WERI-Rb-1 (cell line): ENCODE measurements at regions not wholly inside any gene's neighbourhood (a gene's known extent, or its start where the extent isn't known, plus 50 kb on each side); places are given as distances from the start of the nearest gene placed in this dataset.

Experiments
- DNase-seq: peaks from one replicate; pipeline ENCODE4 v3.0.0-alpha.2; 2020
- H3K27ac ChIP-seq: fragments of 250-450 bp; sonication (Bioruptor Pico); 2 replicates; pipeline ENCODE4 v1.5.1; 2020; ENCODE audit warnings: mild to moderate bottlenecking, moderate library complexity
- H3K27me3 ChIP-seq: fragments of 250-450 bp; sonication (Bioruptor Pico); 2 replicates; pipeline ENCODE4 v1.5.1; 2021; ENCODE audit warnings: mild to moderate bottlenecking, low read depth, moderate library complexity; ENCODE audit not compliant: insufficient read depth, severe bottlenecking
- H3K36me3 ChIP-seq: fragments of 250-450 bp; sonication (Bioruptor Pico); 2 replicates; pipeline ENCODE4 v1.5.1; 2020; ENCODE audit warnings: mild to moderate bottlenecking, moderate library complexity
- H3K4me3 ChIP-seq: 2 replicates; pipeline ENCODE4 v1.5.1; 2011; ENCODE audit warnings: low read depth, mild to moderate bottlenecking, control low read depth, low read length
- H3K9me3 ChIP-seq: fragments of 250-450 bp; sonication (Bioruptor Pico); 2 replicates; pipeline ENCODE4 v1.5.1; 2021; ENCODE audit warnings: mild to moderate bottlenecking, moderate library complexity; ENCODE audit not compliant: severe bottlenecking
- TF ChIP-seq, protein P1 (sequence below): IDR thresholded peaks from 2 replicates; pipeline ENCODE4 v1.5.1; 2011; ENCODE audit warnings: low read depth, mild to moderate bottlenecking, control low read depth, inconsistent platforms, low read length

GRCh38 chr2:138974651-138975050 is 194.5 kb upstream of the NXPH2 start:
- TF ChIP-seq, protein P1, sequence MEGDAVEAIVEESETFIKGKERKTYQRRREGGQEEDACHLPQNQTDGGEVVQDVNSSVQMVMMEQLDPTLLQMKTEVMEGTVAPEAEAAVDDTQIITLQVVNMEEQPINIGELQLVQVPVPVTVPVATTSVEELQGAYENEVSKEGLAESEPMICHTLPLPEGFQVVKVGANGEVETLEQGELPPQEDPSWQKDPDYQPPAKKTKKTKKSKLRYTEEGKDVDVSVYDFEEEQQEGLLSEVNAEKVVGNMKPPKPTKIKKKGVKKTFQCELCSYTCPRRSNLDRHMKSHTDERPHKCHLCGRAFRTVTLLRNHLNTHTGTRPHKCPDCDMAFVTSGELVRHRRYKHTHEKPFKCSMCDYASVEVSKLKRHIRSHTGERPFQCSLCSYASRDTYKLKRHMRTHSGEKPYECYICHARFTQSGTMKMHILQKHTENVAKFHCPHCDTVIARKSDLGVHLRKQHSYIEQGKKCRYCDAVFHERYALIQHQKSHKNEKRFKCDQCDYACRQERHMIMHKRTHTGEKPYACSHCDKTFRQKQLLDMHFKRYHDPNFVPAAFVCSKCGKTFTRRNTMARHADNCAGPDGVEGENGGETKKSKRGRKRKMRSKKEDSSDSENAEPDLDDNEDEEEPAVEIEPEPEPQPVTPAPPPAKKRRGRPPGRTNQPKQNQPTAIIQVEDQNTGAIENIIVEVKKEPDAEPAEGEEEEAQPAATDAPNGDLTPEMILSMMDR, result no peak
- Histone ChIP-seq H3K4me3 (no peak overlapping the region), H3K27ac (no peak overlapping the region), H3K27me3 (no peaks in the 10 kb centered on the region), H3K36me3 (no peaks in the 10 kb centered on the region), H3K9me3 (peaks cover 3% of the 10 kb centered on the region)
- DNase-seq, result no peak

DNA sequence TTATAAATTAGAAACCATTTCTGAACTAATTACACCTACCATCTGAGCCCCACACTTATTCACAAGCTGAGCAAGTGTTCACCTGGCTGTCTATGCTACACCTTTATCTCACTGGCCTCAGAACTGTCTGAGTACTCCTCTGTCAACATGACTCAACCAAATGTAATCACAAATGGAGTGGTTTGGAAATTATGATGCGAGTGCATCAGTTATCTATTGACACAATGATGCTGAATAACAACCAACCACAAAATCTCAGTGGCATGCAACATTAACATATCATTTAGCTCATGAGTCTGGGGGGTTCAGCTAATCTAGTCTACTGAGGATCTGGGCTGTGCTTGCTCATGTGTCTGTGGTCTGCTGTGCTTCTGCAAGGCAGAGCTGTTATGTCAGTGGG is 184.2 kb upstream of the NXPH2 start:
- Histone ChIP-seq H3K36me3 (no peaks in the 10 kb centered on the region), H3K27ac (no peak overlapping the region), H3K4me3 (no peak overlapping the region), H3K27me3 (no peaks in the 10 kb centered on the region), H3K9me3 (no peaks in the 10 kb centered on the region)
- DNase-seq, result no peak
- TF ChIP-seq, protein P1, result no peak

GRCh38 chr2:138962686-138963085 is 182.5 kb upstream of the NXPH2 start:
- H3K27ac ChIP-seq, result no peak overlapping the region
- TF ChIP-seq, protein P1, result no peak
- no peak for DNase-seq
- no peaks in the 10 kb centered on the region for H3K27me3 ChIP-seq
- H3K4me3 ChIP-seq, result no peak overlapping the region
- H3K36me3 ChIP-seq, result no peaks in the 10 kb centered on the region
- no peaks in the 10 kb centered on the region for H3K9me3 ChIP-seq

DNA sequence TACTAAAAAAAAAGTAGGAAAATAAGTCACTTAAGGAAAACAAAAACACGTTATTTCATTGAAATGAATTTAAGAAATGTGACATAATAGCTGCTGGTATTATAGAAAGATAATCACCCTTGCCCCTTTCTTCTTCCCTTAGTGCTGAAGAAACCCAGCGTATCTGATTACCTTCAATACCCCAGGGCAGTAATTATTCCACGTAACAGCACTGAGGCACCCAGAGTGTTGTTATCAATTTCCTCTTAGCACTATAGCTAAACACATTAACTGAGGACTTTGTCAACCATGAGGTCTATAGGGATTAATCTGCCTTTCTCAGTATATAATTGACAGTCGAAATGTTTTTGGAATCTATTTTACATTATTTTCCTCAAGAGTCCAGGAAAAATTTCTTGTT is 180.0 kb upstream of the NXPH2 start:
- Histone ChIP-seq H3K27ac (no peak overlapping the region), H3K36me3 (no peaks in the 10 kb centered on the region), H3K9me3 (no peaks in the 10 kb centered on the region), H3K27me3 (no peaks in the 10 kb centered on the region), H3K4me3 (no peak overlapping the region)
- no peak for DNase-seq
- TF ChIP-seq, protein P1, result no peak

- DNase-seq, result peak; percentile 73
Observed at GRCh38 chr2:138959031-138959430, 178.8 kb upstream of the NXPH2 start.

DNA sequence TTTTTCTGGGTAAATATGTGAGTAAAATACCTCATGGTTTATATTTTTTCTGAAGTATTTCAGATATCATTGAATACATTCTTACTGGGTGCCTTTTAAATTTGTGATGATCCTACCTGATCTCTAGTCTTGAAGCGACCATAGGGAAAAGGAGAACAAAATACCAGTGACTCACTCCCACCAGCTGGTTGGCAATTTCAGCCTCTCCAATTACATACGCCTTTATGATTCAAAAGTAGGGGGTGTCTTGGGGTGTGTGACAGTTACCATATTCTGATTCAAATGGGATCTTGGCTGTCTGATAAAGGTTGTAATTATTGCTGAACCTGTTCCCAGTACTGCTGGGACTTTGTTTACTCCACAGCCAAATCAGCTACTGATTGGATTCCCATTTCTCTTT is 175.9 kb upstream of the NXPH2 start:
- no peak for DNase-seq
- no peak overlapping the region for H3K4me3 ChIP-seq
- H3K36me3 ChIP-seq, result no peaks in the 10 kb centered on the region
- no peaks in the 10 kb centered on the region for H3K27me3 ChIP-seq
- no peaks in the 10 kb centered on the region for H3K9me3 ChIP-seq
- TF ChIP-seq, protein P1, result no peak
- no peak overlapping the region for H3K27ac ChIP-seq

More at GRCh38 chr2:138959031-138959430, 178.8 kb upstream of the NXPH2 start:
- Histone ChIP-seq H3K27me3 (no peaks in the 10 kb centered on the region), H3K9me3 (no peaks in the 10 kb centered on the region), H3K4me3 (no peak overlapping the region), H3K36me3 (no peaks in the 10 kb centered on the region), H3K27ac (no peak overlapping the region)
- TF ChIP-seq, protein P1, result no peak
